OCI-LY3 (cell line): ENCODE measurements at regions not wholly inside any gene's neighbourhood (a gene's known extent, or its start where the extent isn't known, plus 50 kb on each side); places are given as distances from the start of the nearest gene placed in this dataset.

Experiments
- EZH2phosphoT487 ChIP-seq: fragments of 200-600 bp; shearing (Covaris generic); IDR thresholded peaks from 2 replicates; pipeline ENCODE4 v1.6.1; 2018; ENCODE audit warnings: antibody characterized with exemption, mixed run types, low read depth
- TF ChIP-seq, protein P1 (sequence below): fragments of 200-600, 300-600 bp; sonication (generic); IDR thresholded peaks from 2 replicates; pipeline ENCODE4 v1.5.1; 2014; ENCODE audit warnings: antibody characterized with exemption, low read length, low read depth

DNA sequence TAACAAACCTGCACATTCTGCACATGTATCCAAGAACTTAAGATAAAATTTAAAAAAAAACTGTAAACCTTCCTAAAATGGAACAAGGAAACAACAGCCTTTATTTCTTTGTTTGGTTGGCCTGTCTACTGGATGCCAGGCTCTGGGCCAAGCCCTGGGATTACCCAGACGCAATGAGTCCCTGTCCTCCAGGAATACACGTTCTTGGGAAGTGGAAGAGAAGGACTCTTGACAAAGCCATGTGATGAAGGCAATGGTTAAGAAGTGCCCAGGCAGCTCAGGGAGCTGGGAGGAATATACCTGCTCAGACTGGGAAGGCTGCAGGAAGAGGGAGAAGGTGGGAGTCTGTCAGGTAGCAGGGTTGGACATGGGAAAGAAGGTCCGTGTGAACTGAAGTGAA is 115.4 kb downstream of the AXIN2 start:
- TF ChIP-seq, protein P1, sequence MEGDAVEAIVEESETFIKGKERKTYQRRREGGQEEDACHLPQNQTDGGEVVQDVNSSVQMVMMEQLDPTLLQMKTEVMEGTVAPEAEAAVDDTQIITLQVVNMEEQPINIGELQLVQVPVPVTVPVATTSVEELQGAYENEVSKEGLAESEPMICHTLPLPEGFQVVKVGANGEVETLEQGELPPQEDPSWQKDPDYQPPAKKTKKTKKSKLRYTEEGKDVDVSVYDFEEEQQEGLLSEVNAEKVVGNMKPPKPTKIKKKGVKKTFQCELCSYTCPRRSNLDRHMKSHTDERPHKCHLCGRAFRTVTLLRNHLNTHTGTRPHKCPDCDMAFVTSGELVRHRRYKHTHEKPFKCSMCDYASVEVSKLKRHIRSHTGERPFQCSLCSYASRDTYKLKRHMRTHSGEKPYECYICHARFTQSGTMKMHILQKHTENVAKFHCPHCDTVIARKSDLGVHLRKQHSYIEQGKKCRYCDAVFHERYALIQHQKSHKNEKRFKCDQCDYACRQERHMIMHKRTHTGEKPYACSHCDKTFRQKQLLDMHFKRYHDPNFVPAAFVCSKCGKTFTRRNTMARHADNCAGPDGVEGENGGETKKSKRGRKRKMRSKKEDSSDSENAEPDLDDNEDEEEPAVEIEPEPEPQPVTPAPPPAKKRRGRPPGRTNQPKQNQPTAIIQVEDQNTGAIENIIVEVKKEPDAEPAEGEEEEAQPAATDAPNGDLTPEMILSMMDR, result no peak
- no peak for TF ChIP-seq EZH2phosphoT487
